IMR-90 (cell line): ENCODE measurements at regions not wholly inside any gene's neighbourhood (a gene's known extent, or its start where the extent isn't known, plus 50 kb on each side); places are given as distances from the start of the nearest gene placed in this dataset.

Experiments
- BHLHE40 ChIP-seq: fragments of 150-350 bp; IDR thresholded peaks from 2 replicates; pipeline ENCODE4 v1.6.1; 2016; ENCODE audit warnings: mild to moderate bottlenecking, low read depth, low read length
- CHD1 ChIP-seq: IDR thresholded peaks from 2 replicates; pipeline ENCODE4 v1.6.1; 2012; ENCODE audit warnings: low read depth, low read length, improper control_type of control experiment
- MXI1 ChIP-seq: IDR thresholded peaks from 2 replicates; pipeline ENCODE4 v1.6.1; 2012; ENCODE audit warnings: low read depth, mild to moderate bottlenecking, low read length, moderate library complexity, borderline replicate concordance
- POLR2A ChIP-seq: IDR thresholded peaks from 2 replicates; pipeline ENCODE4 v1.6.1; 2012; ENCODE audit warnings: mild to moderate bottlenecking, low read depth, low read length
- SMC3 ChIP-seq: fragments of 150-350 bp; IDR thresholded peaks from 2 replicates; pipeline ENCODE4 v1.6.1; 2016; ENCODE audit warnings: low read depth, mild to moderate bottlenecking, antibody characterized with exemption, low read length, moderate library complexity
- TF ChIP-seq, protein P1 (sequence below): conservative IDR thresholded peaks from 2 replicates; pipeline ENCODE4 v1.5.1; 2012; ENCODE audit warnings: mild to moderate bottlenecking, low read depth, low read length, improper control_type of control experiment

DNA sequence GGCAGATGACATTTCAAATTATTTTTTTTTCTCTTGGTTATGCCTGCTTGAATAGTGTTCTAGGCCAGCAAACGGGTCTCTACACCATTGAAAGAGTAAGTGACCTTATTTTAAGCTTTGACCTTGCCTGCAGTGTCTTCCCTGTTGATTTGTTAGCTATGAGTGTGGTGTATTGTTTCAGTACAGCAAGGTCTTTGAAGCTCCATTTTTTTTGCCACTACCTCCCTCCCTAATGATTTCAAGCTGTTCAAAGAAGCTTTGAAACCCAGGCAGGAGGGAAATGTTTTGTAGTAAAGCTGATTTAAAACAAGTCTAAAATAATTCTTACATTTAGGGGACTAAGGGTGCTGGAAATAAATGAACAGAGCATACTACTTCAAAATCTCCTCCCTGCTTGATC, 1249.8 kb downstream of the ROBO1 start:
- TF ChIP-seq, protein P1, sequence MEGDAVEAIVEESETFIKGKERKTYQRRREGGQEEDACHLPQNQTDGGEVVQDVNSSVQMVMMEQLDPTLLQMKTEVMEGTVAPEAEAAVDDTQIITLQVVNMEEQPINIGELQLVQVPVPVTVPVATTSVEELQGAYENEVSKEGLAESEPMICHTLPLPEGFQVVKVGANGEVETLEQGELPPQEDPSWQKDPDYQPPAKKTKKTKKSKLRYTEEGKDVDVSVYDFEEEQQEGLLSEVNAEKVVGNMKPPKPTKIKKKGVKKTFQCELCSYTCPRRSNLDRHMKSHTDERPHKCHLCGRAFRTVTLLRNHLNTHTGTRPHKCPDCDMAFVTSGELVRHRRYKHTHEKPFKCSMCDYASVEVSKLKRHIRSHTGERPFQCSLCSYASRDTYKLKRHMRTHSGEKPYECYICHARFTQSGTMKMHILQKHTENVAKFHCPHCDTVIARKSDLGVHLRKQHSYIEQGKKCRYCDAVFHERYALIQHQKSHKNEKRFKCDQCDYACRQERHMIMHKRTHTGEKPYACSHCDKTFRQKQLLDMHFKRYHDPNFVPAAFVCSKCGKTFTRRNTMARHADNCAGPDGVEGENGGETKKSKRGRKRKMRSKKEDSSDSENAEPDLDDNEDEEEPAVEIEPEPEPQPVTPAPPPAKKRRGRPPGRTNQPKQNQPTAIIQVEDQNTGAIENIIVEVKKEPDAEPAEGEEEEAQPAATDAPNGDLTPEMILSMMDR: no peak
- no peak for TF ChIP-seq POLR2A
- no peak for TF ChIP-seq MXI1
- TF ChIP-seq BHLHE40: no peak
- TF ChIP-seq CHD1: no peak
- TF ChIP-seq SMC3: no peak
